HEK293T (cell line): ENCODE measurements at regions not wholly inside any gene's neighbourhood (a gene's known extent, or its start where the extent isn't known, plus 50 kb on each side); places are given as distances from the start of the nearest gene placed in this dataset.
A peak's percentile ranks its signal among the peaks of the same experiment; 100 is the strongest.

Source experiments
- CTCF ChIA-PET: fragments of 350-600 bp; formaldehyde crosslinking; extraction: SDS; loops from one replicate; lab custom pipeline; 2021; ENCODE audit warnings: antibody characterized with exemption, inconsistent platforms; lab: Yijun Ruan, JAX
- POLR2A ChIA-PET: fragments of 350-600 bp; formaldehyde crosslinking; extraction: SDS; loops from one replicate; lab custom pipeline; 2020; ENCODE audit warnings: antibody characterized with exemption, inconsistent platforms; lab: Yijun Ruan, JAX
- DNase-seq: peaks from one replicate; pipeline ENCODE4 v3.0.0; 2012; ENCODE audit warnings: mixed read lengths; ENCODE audit errors: extremely low spot score
- ARNT ChIP-seq: fragments of 450-650 bp; IDR thresholded peaks from 2 replicates; pipeline ENCODE4 v1.6.1; 2017; ENCODE audit warnings: mild to moderate bottlenecking
- BHLHE40 ChIP-seq: fragments of 450-650 bp; IDR thresholded peaks from 2 replicates; pipeline ENCODE4 v1.6.1; 2016; ENCODE audit warnings: mild to moderate bottlenecking, moderate library complexity, borderline replicate concordance
- CTBP1 ChIP-seq: fragments of 450-650 bp; IDR thresholded peaks from 2 replicates; pipeline ENCODE4 v1.6.1; 2016; ENCODE audit warnings: borderline replicate concordance
- ELF4 ChIP-seq: fragments of 450-650 bp; IDR thresholded peaks from 2 replicates; pipeline ENCODE4 v1.6.1; 2017; ENCODE audit warnings: antibody characterized with exemption
- FOXA1 ChIP-seq: fragments of 450-650 bp; IDR thresholded peaks from 2 replicates; pipeline ENCODE4 v1.6.1; 2016; ENCODE audit warnings: mild to moderate bottlenecking
- FOXK2 ChIP-seq: fragments of 450-650 bp; IDR thresholded peaks from 2 replicates; pipeline ENCODE4 v1.6.1; 2016; ENCODE audit warnings: mild to moderate bottlenecking
- FOXM1 ChIP-seq: fragments of 450-650 bp; IDR thresholded peaks from 2 replicates; pipeline ENCODE4 v1.6.1; 2017; ENCODE audit warnings: mild to moderate bottlenecking, borderline replicate concordance
- HDGF ChIP-seq: fragments of 450-650 bp; IDR thresholded peaks from 2 replicates; pipeline ENCODE4 v1.6.1; 2017; ENCODE audit warnings: antibody characterized with exemption, borderline replicate concordance
- L3MBTL2 ChIP-seq: fragments of 450-650 bp; conservative IDR thresholded peaks from 2 replicates; pipeline ENCODE4 v1.6.1; 2016; ENCODE audit warnings: mild to moderate bottlenecking
- LEF1 ChIP-seq: fragments of 450-650 bp; IDR thresholded peaks from 2 replicates; pipeline ENCODE4 v1.6.1; 2017; ENCODE audit warnings: mild to moderate bottlenecking, borderline replicate concordance
- NFRKB ChIP-seq: fragments of 450-650 bp; IDR thresholded peaks from 2 replicates; pipeline ENCODE4 v1.6.1; 2016; ENCODE audit warnings: mild to moderate bottlenecking, moderate library complexity
- PKNOX1 ChIP-seq: fragments of 450-650 bp; IDR thresholded peaks from 2 replicates; pipeline ENCODE4 v1.6.1; 2016
- SP1 ChIP-seq: fragments of 450-650 bp; IDR thresholded peaks from 2 replicates; pipeline ENCODE4 v1.6.1; 2017
- SUZ12 ChIP-seq: fragments of 450-650 bp; IDR thresholded peaks from 2 replicates; pipeline ENCODE4 v1.6.1; 2016; ENCODE audit warnings: mild to moderate bottlenecking
- TARDBP ChIP-seq: fragments of 450-650 bp; IDR thresholded peaks from 2 replicates; pipeline ENCODE4 v1.6.1; 2016
- ZNF384 ChIP-seq: fragments of 450-650 bp; IDR thresholded peaks from 2 replicates; pipeline ENCODE4 v1.6.1; 2016

GRCh38 chr14:97109234-97109633 is 312.1 kb downstream of the VRK1 start:
- no peak for DNase-seq
- CTCF ChIA-PET: no interaction called here
- POLR2A ChIA-PET: no interaction called here
- TF ChIP-seq NFRKB (no peak), HDGF (no peak), FOXM1 (no peak), L3MBTL2 (no peak), ZNF384 (no peak), FOXK2 (no peak), ARNT (no peak), PKNOX1 (no peak), BHLHE40 (no peak), SUZ12 (no peak), ELF4 (no peak), FOXA1 (no peak), TARDBP (no peak), LEF1 (no peak), SP1 (no peak), CTBP1 (no peak)

- no peak for TF ChIP-seq L3MBTL2
- TF ChIP-seq PKNOX1: 0 out of 2 replicates have a peak, but pooled peaks have one; percentile 5
- DNase-seq: no peak
- CTCF ChIA-PET: interaction anchor here (0.6 kb wide), 1 partner anchor 134 kb away, joined by 3 read pairs; no protein-coding TSS in a partner anchor
- POLR2A ChIA-PET: no interaction called here
Measured at GRCh38 chr14:97113339-97113738, 316.2 kb downstream of the VRK1 start.

- POLR2A ChIA-PET: no interaction called here
- CTCF ChIA-PET: no interaction called here
- TF ChIP-seq BHLHE40: no peak
- TF ChIP-seq HDGF: no peak
- TF ChIP-seq TARDBP: no peak
- TF ChIP-seq ARNT: no peak
- TF ChIP-seq SUZ12: no peak
- no peak for DNase-seq
Measured at GRCh38 chr14:97116546-97116945, 319.4 kb downstream of the VRK1 start.

GRCh38 chr14:97117693-97118092 is 320.5 kb downstream of the VRK1 start:
- TF ChIP-seq LEF1: no peak
- TF ChIP-seq FOXM1: no peak
- no peak for TF ChIP-seq FOXA1
- TF ChIP-seq ZNF384: no peak
- no peak for TF ChIP-seq CTBP1
- TF ChIP-seq NFRKB: no peak
- no peak for TF ChIP-seq SP1
- ChIA-PET CTCF (no interaction called here), POLR2A (no interaction called here)
- DNase-seq: no peak

- DNase-seq: no peak
- no peak for TF ChIP-seq ARNT
- no peak for TF ChIP-seq HDGF
- TF ChIP-seq FOXM1: no peak
- no peak for TF ChIP-seq CTBP1
- no peak for TF ChIP-seq SP1
- no peak for TF ChIP-seq TARDBP
- TF ChIP-seq PKNOX1: no peak
- no peak for TF ChIP-seq FOXK2
- no peak for TF ChIP-seq L3MBTL2
- ChIA-PET POLR2A (no interaction called here), CTCF (no interaction called here)
Measured at GRCh38 chr14:97120204-97120603, 323.0 kb downstream of the VRK1 start.

GRCh38 chr14:97120611-97121031 is 323.4 kb downstream of the VRK1 start:
- ChIA-PET CTCF (no interaction called here), POLR2A (no interaction called here)
- no peak for DNase-seq
- TF ChIP-seq ZNF384 (no peak), ELF4 (no peak), NFRKB (no peak), ARNT (no peak), CTBP1 (no peak), TARDBP (no peak), SUZ12 (no peak), FOXK2 (no peak), HDGF (no peak), FOXA1 (no peak), PKNOX1 (no peak), BHLHE40 (no peak), L3MBTL2 (no peak), LEF1 (no peak)
